ENCODE measurements at regions not wholly inside any gene's neighbourhood (a gene's known extent, or its start where the extent isn't known, plus 50 kb on each side); places are given as distances from the start of the nearest gene placed in this dataset.

GRCh38 chr7:155198901-155199845, 98.5 kb upstream of the INSIG1 start:
- no peak for TF ChIP-seq CTCF (IDR thresholded peaks at IDR 0.05; ENCODE audit: insufficient read depth, low read depth, low read length, missing control alignments)
- DNase-seq (ENCODE audit: low read depth): peak; percentile 86
- H3K4me3 ChIP-seq (ENCODE audit: low read depth, low read length): peak overlapping the region; percentile 40

- no peak overlapping the region for H3K4me3 ChIP-seq (ENCODE audit: low read depth, low read length)
- TF ChIP-seq CTCF (IDR thresholded peaks at IDR 0.05; ENCODE audit: insufficient read depth, low read depth, low read length, missing control alignments): no peak
- no peak for DNase-seq (ENCODE audit: low read depth)
Measured at GRCh38 chr7:155201325-155202087, 96.2 kb upstream of the INSIG1 start.

- TF ChIP-seq CTCF (IDR thresholded peaks at IDR 0.05; ENCODE audit: insufficient read depth, low read depth, low read length, missing control alignments): no peak
- H3K4me3 ChIP-seq (ENCODE audit: low read depth, low read length): no peak overlapping the region
- DNase-seq (ENCODE audit: low read depth): no peak
Measured at GRCh38 chr7:155202106-155202871, 95.4 kb upstream of the INSIG1 start.

GRCh38 chr7:155203059-155203881, 94.4 kb upstream of the INSIG1 start:
- no peak overlapping the region for H3K4me3 ChIP-seq (ENCODE audit: low read depth, low read length)
- TF ChIP-seq CTCF (IDR thresholded peaks at IDR 0.05; ENCODE audit: insufficient read depth, low read depth, low read length, missing control alignments): no peak
- peak; percentile 55 for DNase-seq (ENCODE audit: low read depth)

- DNase-seq (ENCODE audit: low read depth): no peak
- no peak overlapping the region for H3K4me3 ChIP-seq (ENCODE audit: low read depth, low read length)
- TF ChIP-seq CTCF (IDR thresholded peaks at IDR 0.05; ENCODE audit: insufficient read depth, low read depth, low read length, missing control alignments): no peak
Measured at GRCh38 chr7:155203882-155204691, 93.6 kb upstream of the INSIG1 start.

All from GM12865 (cell line).